GM12878 (cell line): ENCODE measurements at regions not wholly inside any gene's neighbourhood (a gene's known extent, or its start where the extent isn't known, plus 50 kb on each side); places are given as distances from the start of the nearest gene placed in this dataset.

Source experiments
- ATAC-seq: fragments of 200-7000 bp; cut with Tn5 transposase; 3 replicates; pipeline ENCODE4 v1.9.1; 2020; ENCODE audit warnings: mild to moderate bottlenecking, moderate library complexity
- BruUV-seq: library from RNA; stranded (reverse); fragments of 400-500 nt; replicated peaks from 2 replicates; lab custom pipeline; 2021; lab: Mats Ljungman, UMichigan
- CTCF ChIA-PET: fragments of 300-600 bp; sonication (Branson Sonifier 250); formaldehyde crosslinking; extraction: SDS; loops from one replicate; lab custom pipeline; 2021; ENCODE audit warnings: inconsistent platforms; lab: Yijun Ruan, JAX
- POLR2A ChIA-PET: fragments of 350-600 bp; formaldehyde crosslinking; extraction: SDS; loops from one replicate; lab custom pipeline; 2021; ENCODE audit warnings: inconsistent platforms; lab: Charles Lee
- RAD21 ChIA-PET: fragments of 300-600 bp; sonication (Branson Sonifier 250); formaldehyde crosslinking; loops from one replicate; lab custom pipeline; 2023; ENCODE audit warnings: antibody characterized with exemption; ENCODE audit not compliant: unreplicated experiment; lab: Charles Lee
- SMC1A ChIA-PET: fragments of 300-600 bp; sonication (Branson Sonifier 250); formaldehyde crosslinking; loops from one replicate; lab custom pipeline; 2023; ENCODE audit not compliant: unreplicated experiment, uncharacterized antibody; lab: Charles Lee
- DNase-seq: peaks from one replicate; pipeline ENCODE4 v3.0.0-alpha.2; 2011; ENCODE audit warnings: low read depth, low spot score
- FAIRE-seq: peaks from 3 replicates; lab custom pipeline; 2011; peaks lifted over from hg19 to GRCh38; lab: Jason Lieb, UNC
- H2AFZ ChIP-seq: 2 replicates; pipeline ENCODE4 v1.6.0; 2011; ENCODE audit warnings: low read depth, low read length, control low read depth; ENCODE audit not compliant: control insufficient read depth
- H3K27ac ChIP-seq: 2 replicates; pipeline ENCODE4 v1.5.1; 2011; ENCODE audit warnings: control low read depth; ENCODE audit not compliant: control insufficient read depth, insufficient read depth
- H3K27me3 ChIP-seq, 2 experiments: replicated peaks in 1 of 2; 2 replicates each; pipeline versions ENCODE4 v1.6.0 to v1.6.1; 2011; ENCODE audit warnings: low read length in 1 of 2; ENCODE audit not compliant: control insufficient read depth in 2 of 2, insufficient read depth in 2 of 2
- H3K36me3 ChIP-seq, 2 experiments: 2 replicates each; pipeline ENCODE4 v1.5.1; 2011; ENCODE audit warnings: low read length in 1 of 2; ENCODE audit not compliant: control insufficient read depth in 2 of 2, insufficient read depth in 2 of 2
- H3K4me1 ChIP-seq: 2 replicates; pipeline ENCODE4 v1.6.1; 2011; ENCODE audit warnings: mild to moderate bottlenecking, low read length, moderate library complexity, mixed read lengths; ENCODE audit not compliant: control insufficient read depth, insufficient read depth
- H3K4me2 ChIP-seq: 2 replicates; pipeline ENCODE4 v1.6.0; 2011; ENCODE audit warnings: control low read depth; ENCODE audit not compliant: control insufficient read depth, insufficient read depth
- H3K4me3 ChIP-seq: fragments of 200-600 bp; sonication (generic); 2 replicates; pipeline ENCODE4 v1.5.1; 2016
- H3K79me2 ChIP-seq: 2 replicates; pipeline ENCODE4 v1.6.0; 2011; ENCODE audit warnings: low read length; ENCODE audit not compliant: control insufficient read depth, insufficient read depth
- H3K9ac ChIP-seq: 2 replicates; pipeline ENCODE4 v1.8.0; 2011; ENCODE audit warnings: low read length, control low read depth, mixed read lengths; ENCODE audit not compliant: control insufficient read depth, insufficient read depth
- H3K9me3 ChIP-seq: replicated peaks from 3 replicates; pipeline ENCODE4 v1.5.1; 2011; ENCODE audit warnings: mild to moderate bottlenecking, low read length; ENCODE audit not compliant: control insufficient read depth, insufficient read depth
- H4K20me1 ChIP-seq: 2 replicates; pipeline ENCODE4 v1.6.0; 2011; ENCODE audit not compliant: control insufficient read depth, insufficient read depth
- MYB ChIP-seq: fragments of 150-350 bp; IDR thresholded peaks from 2 replicates; pipeline ENCODE4 v1.6.1; 2014; ENCODE audit warnings: mild to moderate bottlenecking, low read depth, low read length, borderline replicate concordance
- SREBF2 ChIP-seq: IDR thresholded peaks from 2 replicates; pipeline ENCODE4 v1.6.1; 2012; ENCODE audit warnings: mild to moderate bottlenecking, low read length
- ZBED1 ChIP-seq: IDR thresholded peaks from 2 replicates; pipeline ENCODE4 v1.6.1; 2016; ENCODE audit warnings: borderline replicate concordance
- ZBTB11 ChIP-seq: fragments of 450-650 bp; formaldehyde crosslinking; IDR thresholded peaks from 2 replicates; pipeline ENCODE4 v1.5.0; 2022; ENCODE audit warnings: mild to moderate bottlenecking, missing genetic modification characterization
- ZZZ3 ChIP-seq: IDR thresholded peaks from 2 replicates; pipeline ENCODE4 v1.6.1; 2011; ENCODE audit warnings: low read depth; ENCODE audit not compliant: control insufficient read depth, insufficient read length
- WGBS: methylation state at CpG from one replicate; pipeline ENCODE4 v1.1.6; 2016; ENCODE audit warnings: low lambda C conversion rate; ENCODE audit not compliant: insufficient replicate concordance, insufficient coverage; ENCODE audit errors: missing lambda C conversion rate; 5-methylcytosine and 5-hydroxymethylcytosine counted together
- in situ Hi-C: fragments of 300-500 bp; cut with MboI; formaldehyde crosslinking; loops from 9 replicates; pipeline ENCODE4 v1.14.3; 2018; ENCODE audit warnings: mixed read lengths
- intact Hi-C: fragments of 100-400 bp; cut with micrococcal nuclease; formaldehyde crosslinking; loops from one replicate; pipeline ENCODE4 v1.14.2; 2022; ENCODE audit not compliant: unreplicated experiment
- TF ChIP-seq, protein P1 (sequence below): fragments of 450-650 bp; IDR thresholded peaks from 2 replicates; pipeline ENCODE4 v1.6.1; 2017; ENCODE audit warnings: antibody characterized with exemption, mild to moderate bottlenecking, moderate library complexity

DNA sequence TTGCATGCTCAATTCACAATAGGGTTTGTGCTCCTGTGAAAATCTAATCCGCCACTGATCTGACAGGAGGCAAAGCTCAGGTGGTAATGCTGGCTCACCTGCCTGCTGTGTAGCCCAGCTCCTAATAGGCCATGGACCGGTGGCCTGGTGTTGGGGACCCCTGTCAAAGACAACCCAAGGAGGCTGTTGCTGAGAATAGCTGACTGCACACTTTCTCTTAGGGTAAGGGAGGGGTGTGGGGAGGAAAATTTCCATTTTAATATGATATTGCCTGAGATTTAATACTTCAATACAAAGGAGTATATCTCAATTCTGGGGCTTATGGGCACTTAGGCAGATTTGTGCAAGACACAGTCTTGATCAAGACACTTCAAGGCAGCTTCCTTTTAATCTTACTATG lies 105.8 kb downstream of the ALDH8A1 start:
- POLR2A ChIA-PET = no interaction called here
- BruUV-seq = no TSS peak
- WGBS = 94% methylated on average over 2 of the region's 2 CpGs

More for the DNA sequence above, 105.8 kb downstream of the ALDH8A1 start:
- in situ Hi-C loops = no loop called here
- no peak overlapping the region for H3K27ac ChIP-seq
- ATAC-seq = no peak
- DNase-seq = no peak
- TF ChIP-seq, protein P1, sequence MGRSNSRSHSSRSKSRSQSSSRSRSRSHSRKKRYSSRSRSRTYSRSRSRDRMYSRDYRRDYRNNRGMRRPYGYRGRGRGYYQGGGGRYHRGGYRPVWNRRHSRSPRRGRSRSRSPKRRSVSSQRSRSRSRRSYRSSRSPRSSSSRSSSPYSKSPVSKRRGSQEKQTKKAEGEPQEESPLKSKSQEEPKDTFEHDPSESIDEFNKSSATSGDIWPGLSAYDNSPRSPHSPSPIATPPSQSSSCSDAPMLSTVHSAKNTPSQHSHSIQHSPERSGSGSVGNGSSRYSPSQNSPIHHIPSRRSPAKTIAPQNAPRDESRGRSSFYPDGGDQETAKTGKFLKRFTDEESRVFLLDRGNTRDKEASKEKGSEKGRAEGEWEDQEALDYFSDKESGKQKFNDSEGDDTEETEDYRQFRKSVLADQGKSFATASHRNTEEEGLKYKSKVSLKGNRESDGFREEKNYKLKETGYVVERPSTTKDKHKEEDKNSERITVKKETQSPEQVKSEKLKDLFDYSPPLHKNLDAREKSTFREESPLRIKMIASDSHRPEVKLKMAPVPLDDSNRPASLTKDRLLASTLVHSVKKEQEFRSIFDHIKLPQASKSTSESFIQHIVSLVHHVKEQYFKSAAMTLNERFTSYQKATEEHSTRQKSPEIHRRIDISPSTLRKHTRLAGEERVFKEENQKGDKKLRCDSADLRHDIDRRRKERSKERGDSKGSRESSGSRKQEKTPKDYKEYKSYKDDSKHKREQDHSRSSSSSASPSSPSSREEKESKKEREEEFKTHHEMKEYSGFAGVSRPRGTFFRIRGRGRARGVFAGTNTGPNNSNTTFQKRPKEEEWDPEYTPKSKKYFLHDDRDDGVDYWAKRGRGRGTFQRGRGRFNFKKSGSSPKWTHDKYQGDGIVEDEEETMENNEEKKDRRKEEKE = no peak
- TF ChIP-seq ZBED1 = no peak
- no peak for TF ChIP-seq ZBTB11
- no peak for TF ChIP-seq SREBF2
- TF ChIP-seq MYB = no peak
- TF ChIP-seq ZZZ3 = no peak
- TF ChIP-seq, all 136 proteins: peak for 0
- no peaks in the 10 kb centered on the region for H3K4me1 ChIP-seq
- no peak for FAIRE-seq
- H3K4me3 ChIP-seq = no peak overlapping the region
- H3K27me3 ChIP-seq = no peaks in the 10 kb centered on the region
- no peaks in the 10 kb centered on the region for H3K79me2 ChIP-seq
- ChIA-PET CTCF (no interaction called here), SMC1A (no interaction called here), RAD21 (no interaction called here)
- intact Hi-C loops = no loop called here
- no peak overlapping the region for H3K9ac ChIP-seq
- no peaks in the 10 kb centered on the region for H4K20me1 ChIP-seq
- H3K9me3 ChIP-seq = no peaks in the 10 kb centered on the region; the same call in 2 of the 3 replicates
- H3K36me3 ChIP-seq = no peaks in the 10 kb centered on the region
- H3K4me2 ChIP-seq = no peak overlapping the region
- H2AFZ ChIP-seq = no peak overlapping the region
